ENCODE measurements at regions not wholly inside any gene's neighbourhood (a gene's known extent, or its start where the extent isn't known, plus 50 kb on each side); places are given as distances from the start of the nearest gene placed in this dataset.

DNA sequence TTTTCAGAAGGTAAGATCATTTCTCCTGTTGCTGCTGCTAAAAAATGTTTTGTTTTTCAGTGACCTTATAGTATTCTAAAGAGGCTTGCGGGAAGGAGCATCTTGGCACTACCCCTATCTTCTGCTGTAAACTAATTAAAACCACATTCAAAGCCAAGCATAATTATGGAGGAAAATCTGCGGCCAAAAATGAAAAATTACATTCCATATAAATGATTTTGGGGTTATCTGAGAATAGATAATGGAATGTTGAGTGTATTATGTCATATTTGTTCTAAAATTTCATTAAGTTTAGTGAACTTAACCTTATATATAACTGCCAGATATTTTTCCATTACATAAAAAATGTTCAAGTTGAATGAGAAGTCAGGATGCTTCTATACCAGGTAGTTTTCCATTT is 170.4 kb upstream of the TMC3 start (continued):
- no peak for TF ChIP-seq ZBTB2 (IDR thresholded peaks at IDR 0.05)
- TF ChIP-seq, protein P1, sequence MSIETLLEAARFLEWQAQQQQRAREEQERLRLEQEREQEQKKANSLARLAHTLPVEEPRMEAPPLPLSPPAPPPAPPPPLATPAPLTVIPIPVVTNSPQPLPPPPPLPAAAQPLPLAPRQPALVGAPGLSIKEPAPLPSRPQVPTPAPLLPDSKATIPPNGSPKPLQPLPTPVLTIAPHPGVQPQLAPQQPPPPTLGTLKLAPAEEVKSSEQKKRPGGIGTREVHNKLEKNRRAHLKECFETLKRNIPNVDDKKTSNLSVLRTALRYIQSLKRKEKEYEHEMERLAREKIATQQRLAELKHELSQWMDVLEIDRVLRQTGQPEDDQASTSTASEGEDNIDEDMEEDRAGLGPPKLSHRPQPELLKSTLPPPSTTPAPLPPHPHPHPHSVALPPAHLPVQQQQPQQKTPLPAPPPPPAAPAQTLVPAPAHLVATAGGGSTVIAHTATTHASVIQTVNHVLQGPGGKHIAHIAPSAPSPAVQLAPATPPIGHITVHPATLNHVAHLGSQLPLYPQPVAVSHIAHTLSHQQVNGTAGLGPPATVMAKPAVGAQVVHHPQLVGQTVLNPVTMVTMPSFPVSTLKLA (conservative IDR thresholded peaks at IDR 0.05): no peak
- TF ChIP-seq ETV5 (CRISPR knock-in tag; IDR thresholded peaks at IDR 0.05; ENCODE audit: low read depth): no peak
- TF ChIP-seq MCM7 (IDR thresholded peaks at IDR 0.05): no peak
- TF ChIP-seq ZNF165 (CRISPR knock-in tag; IDR thresholded peaks at IDR 0.05; ENCODE audit: borderline replicate concordance): no peak
- TF ChIP-seq KLF13 (tag; IDR thresholded peaks at IDR 0.05; ENCODE audit: borderline replicate concordance, low read depth): no peak

- ChIA-PET POLR2A (no interaction called here), CTCF (ENCODE audit: low intra/inter-chr PET ratio) (no interaction called here)
- no peak overlapping the region for H2AFZ ChIP-seq (ENCODE audit: low read depth, low read length)
- H3K9me1 ChIP-seq (ENCODE audit: control insufficient read depth, insufficient read depth, low read length): no peaks in the 10 kb centered on the region
- H3K36me3 ChIP-seq (ENCODE audit: control insufficient read depth, insufficient read depth, low read length): no peaks in the 10 kb centered on the region
- DNase-seq (ENCODE audit: extremely low read depth in 1 of 4, low spot score in 3 of 4): no peak
- BruUV-seq (replicated peaks): no TSS peak
- H3K4me3 ChIP-seq: no peak overlapping the region
- FAIRE-seq: no peak
- H3K9me3 ChIP-seq (replicated peaks; ENCODE audit: control insufficient read depth, insufficient read depth, low read depth, low read length): no peaks in the 10 kb centered on the region
- intact Hi-C loops (cut with micrococcal nuclease) (no loop called here), in situ Hi-C loops (cut with MboI) (no loop called here)
- H3K27ac ChIP-seq (ENCODE audit: extremely low read depth, low read depth, low read length): no peak overlapping the region
- H4K20me1 ChIP-seq (replicated peaks; ENCODE audit: control insufficient read depth, insufficient read depth, low read length): no peaks in the 10 kb centered on the region
- H3K79me2 ChIP-seq (ENCODE audit: control insufficient read depth, insufficient read depth, low read length): no peaks in the 10 kb centered on the region
- no peak for TF ChIP-seq ZNF586 (CRISPR knock-in tag; conservative IDR thresholded peaks at IDR 0.05)
- TF ChIP-seq GABPB2 (CRISPR knock-in tag; conservative IDR thresholded peaks at IDR 0.05): no peak
- no peak for TF ChIP-seq ETV6 (IDR thresholded peaks at IDR 0.05; ENCODE audit: borderline replicate concordance in 1 of 2, low read depth in 2 of 2, low read length in 1 of 2)
- TF ChIP-seq ETV6 (CRISPR knock-in tag; IDR thresholded peaks at IDR 0.05; ENCODE audit: borderline replicate concordance): no peak
- no peak for TF ChIP-seq ZFP30 (CRISPR knock-in tag; IDR thresholded peaks at IDR 0.05; ENCODE audit: borderline replicate concordance)
- no peak for TF ChIP-seq DNMT1 (IDR thresholded peaks at IDR 0.05)
- TF ChIP-seq ZNF695 (CRISPR knock-in tag; IDR thresholded peaks at IDR 0.05): no peak
- no peak for TF ChIP-seq RUNX1 (IDR thresholded peaks at IDR 0.05; ENCODE audit: low read depth)
- no peaks in the 10 kb centered on the region for H3K4me1 ChIP-seq (replicated peaks in 1 of 2; ENCODE audit: control insufficient read depth in 2 of 2, insufficient read depth in 2 of 2, low read length in 2 of 2)
- H3K9ac ChIP-seq (ENCODE audit: insufficient read depth in 1 of 2, low read depth in 2 of 2, low read length in 2 of 2): no peak overlapping the region
- H3K27me3 ChIP-seq (ENCODE audit: control insufficient read depth in 2 of 2, insufficient read depth in 2 of 2, low read length in 2 of 2): no peaks in the 10 kb centered on the region; a peak in 1 of 5 replicates
- no peak overlapping the region for H3K4me2 ChIP-seq (ENCODE audit: insufficient read depth, low read length)
- no peak for ATAC-seq
Measured at GRCh38 chr15:81540909-81541308, 166.9 kb upstream of the TMC3 start.
